WTC11 (cell line): ENCODE measurements at regions not wholly inside any gene's neighbourhood (a gene's known extent, or its start where the extent isn't known, plus 50 kb on each side); places are given as distances from the start of the nearest gene placed in this dataset.
A peak's percentile ranks its signal among the peaks of the same experiment; 100 is the strongest.

Experiments used
- ATAC-seq: fragments of 200-7000 bp; cut with Tn5 transposase; 2 replicates; pipeline ENCODE4 v1.10.0; 2021; ENCODE audit warnings: mild to moderate bottlenecking, moderate library complexity
- CTCF ChIA-PET: fragments of 300-600 bp; sonication (Branson Sonifier 250); formaldehyde crosslinking; loops from one replicate; lab custom pipeline; 2021; ENCODE audit warnings: antibody characterized with exemption; lab: Charles Lee
- POLR2A ChIA-PET: fragments of 350-600 bp; sonication (Branson Sonifier 250); formaldehyde crosslinking; loops from one replicate; lab custom pipeline; 2021; ENCODE audit warnings: antibody characterized with exemption; lab: Charles Lee
- DNase-seq: peaks from one replicate; pipeline ENCODE4 v3.0.0; 2021; ENCODE audit warnings: low spot score
- H3K27ac Mint-ChIP-seq: 2 replicates; pipeline ENCODE4 v1.8.0; 2021; ENCODE audit warnings: mixed read lengths
- H3K27me3 Mint-ChIP-seq: 2 replicates; pipeline ENCODE4 v1.8.0; 2021; ENCODE audit warnings: low read depth, mild to moderate bottlenecking, moderate library complexity, mixed read lengths
- H3K36me3 Mint-ChIP-seq: 2 replicates; pipeline ENCODE4 v1.8.0; 2021; ENCODE audit warnings: mixed read lengths
- H3K4me1 Mint-ChIP-seq: 2 replicates; pipeline ENCODE4 v1.8.0; 2022; ENCODE audit warnings: mixed read lengths
- H3K4me3 Mint-ChIP-seq: 2 replicates; pipeline ENCODE4 v1.8.0; 2021; ENCODE audit warnings: mild to moderate bottlenecking, moderate library complexity, mixed read lengths
- H3K9me3 Mint-ChIP-seq: 2 replicates; pipeline ENCODE4 v1.8.0; 2021; ENCODE audit warnings: mixed read lengths
- CBFB ChIP-seq: sonication (generic); formaldehyde crosslinking; IDR thresholded peaks from 2 replicates; pipeline ENCODE4 v1.8.1; 2022; ENCODE audit warnings: mild to moderate bottlenecking, low read depth, missing genetic modification reagents
- CTCF ChIP-seq: fragments of 200-600 bp; IDR thresholded peaks from 2 replicates; pipeline ENCODE4 v1.8.0; 2022; ENCODE audit warnings: antibody characterized with exemption
- E2F5 ChIP-seq: sonication (generic); formaldehyde crosslinking; IDR thresholded peaks from 2 replicates; pipeline ENCODE4 v1.8.1; 2022; ENCODE audit warnings: mild to moderate bottlenecking, moderate library complexity, missing genetic modification reagents
- HMGXB4 ChIP-seq: sonication (generic); formaldehyde crosslinking; IDR thresholded peaks from 2 replicates; pipeline ENCODE4 v1.8.1; 2023; ENCODE audit warnings: mild to moderate bottlenecking, moderate library complexity, missing genetic modification reagents
- MYBL2 ChIP-seq: sonication (generic); formaldehyde crosslinking; IDR thresholded peaks from 2 replicates; pipeline ENCODE4 v1.8.1; 2023; ENCODE audit warnings: mild to moderate bottlenecking, moderate library complexity, missing genetic modification reagents
- NR2C2 ChIP-seq: sonication (generic); formaldehyde crosslinking; IDR thresholded peaks from 2 replicates; pipeline ENCODE4 v1.8.0; 2022; ENCODE audit warnings: mild to moderate bottlenecking, missing genetic modification reagents
- SOX15 ChIP-seq: fragments of 250-450 bp; sonication (Bioruptor Pico); IDR thresholded peaks from 2 replicates; pipeline ENCODE4 v1.9.0; 2021; ENCODE audit warnings: mild to moderate bottlenecking
- TCF7 ChIP-seq: sonication (generic); formaldehyde crosslinking; IDR thresholded peaks from 2 replicates; pipeline ENCODE4 v1.8.0; 2022; ENCODE audit warnings: mild to moderate bottlenecking, low read depth, missing genetic modification reagents, moderate library complexity
- TF ChIP-seq, protein P1 (sequence below): sonication (generic); formaldehyde crosslinking; IDR thresholded peaks from 2 replicates; pipeline ENCODE4 v1.8.1; 2023; ENCODE audit warnings: mild to moderate bottlenecking, missing genetic modification reagents, moderate library complexity
- TF ChIP-seq, protein P2 (sequence below): sonication (generic); formaldehyde crosslinking; IDR thresholded peaks from 2 replicates; pipeline ENCODE4 v1.8.1; 2023; ENCODE audit warnings: mild to moderate bottlenecking, missing genetic modification reagents, borderline replicate concordance
- TF ChIP-seq, protein P3 (sequence below): sonication (generic); formaldehyde crosslinking; IDR thresholded peaks from 2 replicates; pipeline ENCODE4 v1.8.1; 2023; ENCODE audit warnings: mild to moderate bottlenecking, missing genetic modification reagents

- ATAC-seq: peak; percentile 39
- Mint-ChIP-seq H3K4me3 (no peak overlapping the region), H3K27ac (peak overlapping the region; percentile 30; the same call in 1 of the 2 replicates), H3K36me3 (no peaks in the 10 kb centered on the region), H3K9me3 (no peaks in the 10 kb centered on the region; the same call in 1 of the 2 replicates), H3K27me3 (no peaks in the 10 kb centered on the region; the same call in none of the 2 replicates), H3K4me1 (peaks cover 64% of the 10 kb centered on the region)
- ChIA-PET POLR2A (no interaction called here), CTCF (interaction anchor here (0.7 to 1.8 kb wide), 5 partner anchors 9 to 738 kb away, joined by 3 to 7 read pairs (median 3); no protein-coding TSS in a partner anchor)
- DNase-seq: no peak
- no peak for TF ChIP-seq TCF7 (CRISPR knock-in tag)
- TF ChIP-seq, protein P1, sequence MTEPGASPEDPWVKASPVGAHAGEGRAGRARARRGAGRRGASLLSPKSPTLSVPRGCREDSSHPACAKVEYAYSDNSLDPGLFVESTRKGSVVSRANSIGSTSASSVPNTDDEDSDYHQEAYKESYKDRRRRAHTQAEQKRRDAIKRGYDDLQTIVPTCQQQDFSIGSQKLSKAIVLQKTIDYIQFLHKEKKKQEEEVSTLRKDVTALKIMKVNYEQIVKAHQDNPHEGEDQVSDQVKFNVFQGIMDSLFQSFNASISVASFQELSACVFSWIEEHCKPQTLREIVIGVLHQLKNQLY (CRISPR knock-in tag): no peak
- TF ChIP-seq E2F5: no peak
- TF ChIP-seq SOX15: no peak
- TF ChIP-seq CTCF: no peak
- TF ChIP-seq MYBL2 (CRISPR knock-in tag): no peak
- TF ChIP-seq, protein P2, sequence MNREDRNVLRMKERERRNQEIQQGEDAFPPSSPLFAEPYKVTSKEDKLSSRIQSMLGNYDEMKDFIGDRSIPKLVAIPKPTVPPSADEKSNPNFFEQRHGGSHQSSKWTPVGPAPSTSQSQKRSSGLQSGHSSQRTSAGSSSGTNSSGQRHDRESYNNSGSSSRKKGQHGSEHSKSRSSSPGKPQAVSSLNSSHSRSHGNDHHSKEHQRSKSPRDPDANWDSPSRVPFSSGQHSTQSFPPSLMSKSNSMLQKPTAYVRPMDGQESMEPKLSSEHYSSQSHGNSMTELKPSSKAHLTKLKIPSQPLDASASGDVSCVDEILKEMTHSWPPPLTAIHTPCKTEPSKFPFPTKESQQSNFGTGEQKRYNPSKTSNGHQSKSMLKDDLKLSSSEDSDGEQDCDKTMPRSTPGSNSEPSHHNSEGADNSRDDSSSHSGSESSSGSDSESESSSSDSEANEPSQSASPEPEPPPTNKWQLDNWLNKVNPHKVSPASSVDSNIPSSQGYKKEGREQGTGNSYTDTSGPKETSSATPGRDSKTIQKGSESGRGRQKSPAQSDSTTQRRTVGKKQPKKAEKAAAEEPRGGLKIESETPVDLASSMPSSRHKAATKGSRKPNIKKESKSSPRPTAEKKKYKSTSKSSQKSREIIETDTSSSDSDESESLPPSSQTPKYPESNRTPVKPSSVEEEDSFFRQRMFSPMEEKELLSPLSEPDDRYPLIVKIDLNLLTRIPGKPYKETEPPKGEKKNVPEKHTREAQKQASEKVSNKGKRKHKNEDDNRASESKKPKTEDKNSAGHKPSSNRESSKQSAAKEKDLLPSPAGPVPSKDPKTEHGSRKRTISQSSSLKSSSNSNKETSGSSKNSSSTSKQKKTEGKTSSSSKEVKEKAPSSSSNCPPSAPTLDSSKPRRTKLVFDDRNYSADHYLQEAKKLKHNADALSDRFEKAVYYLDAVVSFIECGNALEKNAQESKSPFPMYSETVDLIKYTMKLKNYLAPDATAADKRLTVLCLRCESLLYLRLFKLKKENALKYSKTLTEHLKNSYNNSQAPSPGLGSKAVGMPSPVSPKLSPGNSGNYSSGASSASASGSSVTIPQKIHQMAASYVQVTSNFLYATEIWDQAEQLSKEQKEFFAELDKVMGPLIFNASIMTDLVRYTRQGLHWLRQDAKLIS: no peak
Observed at GRCh38 chr2:167380094-167380493, 491.8 kb downstream of the XIRP2 start.

GRCh38 chr2:167369083-167369482 is 480.8 kb downstream of the XIRP2 start:
- Mint-ChIP-seq H3K9me3 (peaks cover 10% of the 10 kb centered on the region), H3K36me3 (peaks cover 6% of the 10 kb centered on the region; the same call in 1 of the 2 replicates), H3K27me3 (no peaks in the 10 kb centered on the region), H3K4me1 (0 out of 2 replicates have a peak, but pooled peaks cover 2% of the 10 kb centered on the region), H3K27ac (no peak overlapping the region), H3K4me3 (no peak overlapping the region)
- DNase-seq (no peak), ATAC-seq (no peak)
- TF ChIP-seq MYBL2 (CRISPR knock-in tag) (no peak), NR2C2 (CRISPR knock-in tag) (no peak), CBFB (CRISPR knock-in tag) (no peak), HMGXB4 (CRISPR knock-in tag) (no peak)
- TF ChIP-seq, protein P3, sequence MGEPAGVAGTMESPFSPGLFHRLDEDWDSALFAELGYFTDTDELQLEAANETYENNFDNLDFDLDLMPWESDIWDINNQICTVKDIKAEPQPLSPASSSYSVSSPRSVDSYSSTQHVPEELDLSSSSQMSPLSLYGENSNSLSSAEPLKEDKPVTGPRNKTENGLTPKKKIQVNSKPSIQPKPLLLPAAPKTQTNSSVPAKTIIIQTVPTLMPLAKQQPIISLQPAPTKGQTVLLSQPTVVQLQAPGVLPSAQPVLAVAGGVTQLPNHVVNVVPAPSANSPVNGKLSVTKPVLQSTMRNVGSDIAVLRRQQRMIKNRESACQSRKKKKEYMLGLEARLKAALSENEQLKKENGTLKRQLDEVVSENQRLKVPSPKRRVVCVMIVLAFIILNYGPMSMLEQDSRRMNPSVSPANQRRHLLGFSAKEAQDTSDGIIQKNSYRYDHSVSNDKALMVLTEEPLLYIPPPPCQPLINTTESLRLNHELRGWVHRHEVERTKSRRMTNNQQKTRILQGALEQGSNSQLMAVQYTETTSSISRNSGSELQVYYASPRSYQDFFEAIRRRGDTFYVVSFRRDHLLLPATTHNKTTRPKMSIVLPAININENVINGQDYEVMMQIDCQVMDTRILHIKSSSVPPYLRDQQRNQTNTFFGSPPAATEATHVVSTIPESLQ: no peak
- POLR2A ChIA-PET: no interaction called here
- CTCF ChIA-PET: interaction anchor here (0.6 kb wide), 1 partner anchor 12 kb away, joined by 3 read pairs; no protein-coding TSS in a partner anchor
